ENCODE measurements at regions not wholly inside any gene's neighbourhood (a gene's known extent, or its start where the extent isn't known, plus 50 kb on each side); places are given as distances from the start of the nearest gene placed in this dataset.

DNA sequence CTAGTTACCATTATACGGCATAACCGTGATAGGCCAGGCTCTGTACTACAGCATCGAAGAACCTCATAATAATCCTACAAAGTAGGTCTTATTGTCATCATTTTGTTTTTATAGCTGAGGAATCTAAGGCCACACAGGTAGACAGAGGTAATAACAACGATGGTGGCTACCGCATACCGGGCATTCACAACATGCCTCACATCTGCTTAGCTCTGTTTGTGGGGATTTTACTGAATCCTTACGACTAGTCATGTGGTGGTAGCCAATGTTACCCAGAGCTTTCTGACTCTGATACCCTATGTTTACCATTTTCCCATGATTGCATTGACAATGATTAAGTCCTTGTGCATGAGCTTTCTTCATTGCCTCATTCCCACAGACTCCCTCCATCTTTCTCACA is 269.4 kb downstream of the TCF7L2 start:
- Histone ChIP-seq H3K4me2 (ENCODE audit: low read depth, low read length) (no peak overlapping the region), H2AFZ (ENCODE audit: low read length) (no peak overlapping the region), H3K27me3 (replicated peaks; ENCODE audit: insufficient read depth, low read length) (no peaks in the 10 kb centered on the region), H3K9me2 (replicated peaks; ENCODE audit: insufficient read depth, low read length) (no peaks in the 10 kb centered on the region), H3K9ac (ENCODE audit: low read length) (no peak overlapping the region), H3K4me1 (ENCODE audit: low read length) (0 out of 2 replicates have a peak, but pooled peaks cover 5% of the 10 kb centered on the region), H3F3A (ENCODE audit: insufficient read depth, low read length) (no peaks in the 10 kb centered on the region), H3K36me3 (replicated peaks; ENCODE audit: insufficient read depth, low read length) (no peaks in the 10 kb centered on the region), H4K20me1 (ENCODE audit: insufficient read depth, low read length) (no peaks in the 10 kb centered on the region), H3K9me3 (replicated peaks; ENCODE audit: insufficient read depth, low read length) (no peaks in the 10 kb centered on the region), H3K79me2 (ENCODE audit: low read length) (no peaks in the 10 kb centered on the region), H3K4me3 (ENCODE audit: low read length) (no peak overlapping the region), H3K27ac (ENCODE audit: low read length) (no peak overlapping the region)
- no peak for DNase-seq
- TF ChIP-seq EZH2 (optimal IDR thresholded peaks at IDR 0.05; ENCODE audit: low read depth, low read length) = no peak
- TF ChIP-seq EZH2phosphoT487 (IDR thresholded peaks at IDR 0.05; ENCODE audit: low read length) = no peak
- TF ChIP-seq, protein P1, sequence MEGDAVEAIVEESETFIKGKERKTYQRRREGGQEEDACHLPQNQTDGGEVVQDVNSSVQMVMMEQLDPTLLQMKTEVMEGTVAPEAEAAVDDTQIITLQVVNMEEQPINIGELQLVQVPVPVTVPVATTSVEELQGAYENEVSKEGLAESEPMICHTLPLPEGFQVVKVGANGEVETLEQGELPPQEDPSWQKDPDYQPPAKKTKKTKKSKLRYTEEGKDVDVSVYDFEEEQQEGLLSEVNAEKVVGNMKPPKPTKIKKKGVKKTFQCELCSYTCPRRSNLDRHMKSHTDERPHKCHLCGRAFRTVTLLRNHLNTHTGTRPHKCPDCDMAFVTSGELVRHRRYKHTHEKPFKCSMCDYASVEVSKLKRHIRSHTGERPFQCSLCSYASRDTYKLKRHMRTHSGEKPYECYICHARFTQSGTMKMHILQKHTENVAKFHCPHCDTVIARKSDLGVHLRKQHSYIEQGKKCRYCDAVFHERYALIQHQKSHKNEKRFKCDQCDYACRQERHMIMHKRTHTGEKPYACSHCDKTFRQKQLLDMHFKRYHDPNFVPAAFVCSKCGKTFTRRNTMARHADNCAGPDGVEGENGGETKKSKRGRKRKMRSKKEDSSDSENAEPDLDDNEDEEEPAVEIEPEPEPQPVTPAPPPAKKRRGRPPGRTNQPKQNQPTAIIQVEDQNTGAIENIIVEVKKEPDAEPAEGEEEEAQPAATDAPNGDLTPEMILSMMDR (IDR thresholded peaks at IDR 0.05; ENCODE audit: low read length) = no peak

DNA sequence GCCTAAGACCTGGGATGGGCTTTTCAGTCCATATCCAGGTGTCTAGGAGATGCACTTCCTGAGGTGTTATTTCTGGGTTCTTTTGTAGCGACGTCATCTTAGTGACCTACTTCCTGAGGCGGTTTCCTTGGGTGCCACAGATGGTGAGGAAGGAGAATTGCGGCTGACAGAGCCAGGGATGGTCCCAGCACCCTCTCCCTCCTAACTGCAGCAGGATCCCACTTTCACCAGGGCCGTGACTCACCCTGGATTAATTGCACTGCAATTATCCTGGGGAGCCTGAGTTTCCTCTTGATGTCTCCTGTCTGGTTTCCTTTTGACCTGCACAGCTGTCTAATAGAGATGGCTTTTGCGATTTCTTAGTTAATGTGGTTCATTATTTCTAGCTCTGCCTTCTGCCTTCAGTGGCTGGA is 271.7 kb downstream of the TCF7L2 start:
- no peaks in the 10 kb centered on the region for H3K9me3 ChIP-seq (replicated peaks; ENCODE audit: insufficient read depth, low read length)
- H3K36me3 ChIP-seq (replicated peaks; ENCODE audit: insufficient read depth, low read length) = no peaks in the 10 kb centered on the region
- H3F3A ChIP-seq (ENCODE audit: insufficient read depth, low read length) = no peaks in the 10 kb centered on the region
- no peak overlapping the region for H3K4me3 ChIP-seq (ENCODE audit: low read length)
- no peaks in the 10 kb centered on the region for H3K9me2 ChIP-seq (replicated peaks; ENCODE audit: insufficient read depth, low read length)
- H3K9ac ChIP-seq (ENCODE audit: low read length) = no peak overlapping the region
- no peak overlapping the region for H3K4me2 ChIP-seq (ENCODE audit: low read depth, low read length)
- TF ChIP-seq, protein P1 (IDR thresholded peaks at IDR 0.05; ENCODE audit: low read length) = no peak
- no peak for TF ChIP-seq EZH2phosphoT487 (IDR thresholded peaks at IDR 0.05; ENCODE audit: low read length)
- TF ChIP-seq EZH2 (optimal IDR thresholded peaks at IDR 0.05; ENCODE audit: low read depth, low read length) = no peak
- no peaks in the 10 kb centered on the region for H3K4me1 ChIP-seq (ENCODE audit: low read length)
- no peak overlapping the region for H2AFZ ChIP-seq (ENCODE audit: low read length)
- no peak for DNase-seq
- no peaks in the 10 kb centered on the region for H3K79me2 ChIP-seq (ENCODE audit: low read length)
- H3K27me3 ChIP-seq (replicated peaks; ENCODE audit: insufficient read depth, low read length) = no peaks in the 10 kb centered on the region
- no peak overlapping the region for H3K27ac ChIP-seq (ENCODE audit: low read length)
- H4K20me1 ChIP-seq (ENCODE audit: insufficient read depth, low read length) = no peaks in the 10 kb centered on the region

DNA sequence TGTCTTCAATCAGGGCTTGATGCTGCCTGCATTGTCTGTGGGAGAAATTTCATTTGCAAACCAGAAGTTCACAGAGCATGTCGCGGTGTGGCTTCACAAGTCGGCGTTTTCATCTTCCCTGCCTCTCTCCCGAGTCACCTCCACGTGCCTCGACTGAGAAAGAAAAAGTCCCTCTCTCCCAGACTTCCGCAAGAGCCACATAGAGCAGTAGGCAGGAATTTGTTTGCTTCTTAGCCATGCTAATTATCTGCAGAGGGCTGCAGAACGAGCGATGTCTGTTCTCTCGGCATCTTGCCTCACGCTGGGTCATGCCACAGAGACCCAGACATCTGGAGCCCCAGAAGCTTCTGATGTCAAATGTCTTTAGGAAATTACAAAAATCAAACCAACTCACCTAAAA is 272.2 kb downstream of the TCF7L2 start:
- H4K20me1 ChIP-seq (ENCODE audit: insufficient read depth, low read length) = no peaks in the 10 kb centered on the region
- H3K4me1 ChIP-seq (ENCODE audit: low read length) = no peaks in the 10 kb centered on the region
- H3K4me3 ChIP-seq (ENCODE audit: low read length) = no peak overlapping the region
- no peaks in the 10 kb centered on the region for H3K36me3 ChIP-seq (replicated peaks; ENCODE audit: insufficient read depth, low read length)
- H3K79me2 ChIP-seq (ENCODE audit: low read length) = no peaks in the 10 kb centered on the region
- no peaks in the 10 kb centered on the region for H3F3A ChIP-seq (ENCODE audit: insufficient read depth, low read length)
- H3K9me3 ChIP-seq (replicated peaks; ENCODE audit: insufficient read depth, low read length) = no peaks in the 10 kb centered on the region
- DNase-seq = no peak
- no peak overlapping the region for H2AFZ ChIP-seq (ENCODE audit: low read length)
- H3K4me2 ChIP-seq (ENCODE audit: low read depth, low read length) = no peak overlapping the region
- TF ChIP-seq EZH2phosphoT487 (IDR thresholded peaks at IDR 0.05; ENCODE audit: low read length) (no peak), EZH2 (optimal IDR thresholded peaks at IDR 0.05; ENCODE audit: low read depth, low read length) (no peak)
- TF ChIP-seq, protein P1 (IDR thresholded peaks at IDR 0.05; ENCODE audit: low read length) = no peak
- H3K9ac ChIP-seq (ENCODE audit: low read length) = no peak overlapping the region
- no peaks in the 10 kb centered on the region for H3K9me2 ChIP-seq (replicated peaks; ENCODE audit: insufficient read depth, low read length)
- no peaks in the 10 kb centered on the region for H3K27me3 ChIP-seq (replicated peaks; ENCODE audit: insufficient read depth, low read length)
- H3K27ac ChIP-seq (ENCODE audit: low read length) = no peak overlapping the region

Measured in MM.1S (cell line).